ENCODE measurements at regions not wholly inside any gene's neighbourhood (a gene's known extent, or its start where the extent isn't known, plus 50 kb on each side); places are given as distances from the start of the nearest gene placed in this dataset.
"Not testable (repeated sequence)": the region's sequence is repeated elsewhere in the genome, so short reads cannot be mapped to it uniquely, and the experiment has no call there.

GRCh38 chrY:7382988-7383387, 471.4 kb upstream of the AMELY start:
- DNase-seq: no peak

GRCh38 chrY:7377091-7377490, 465.5 kb upstream of the AMELY start:
- Mint-ChIP-seq H3K9me3 (no peaks in the 10 kb centered on the region), H3K27ac (no peak overlapping the region), H3K27me3 (no peaks in the 10 kb centered on the region), H3K36me3 (peaks cover 8% of the 10 kb centered on the region), H3K4me3 (no peak overlapping the region), H3K4me1 (peaks cover 2% of the 10 kb centered on the region)
- no peak for DNase-seq

More at GRCh38 chrY:7382988-7383387, 471.4 kb upstream of the AMELY start:
- peaks cover 33% of the 10 kb centered on the region for H3K36me3 Mint-ChIP-seq
- H3K27ac Mint-ChIP-seq: peak overlapping the region; percentile 40
- H3K4me1 Mint-ChIP-seq: peaks cover 11% of the 10 kb centered on the region
- no peaks in the 10 kb centered on the region for H3K9me3 Mint-ChIP-seq
- no peak overlapping the region for H3K4me3 Mint-ChIP-seq
- no peaks in the 10 kb centered on the region for H3K27me3 Mint-ChIP-seq

DNA sequence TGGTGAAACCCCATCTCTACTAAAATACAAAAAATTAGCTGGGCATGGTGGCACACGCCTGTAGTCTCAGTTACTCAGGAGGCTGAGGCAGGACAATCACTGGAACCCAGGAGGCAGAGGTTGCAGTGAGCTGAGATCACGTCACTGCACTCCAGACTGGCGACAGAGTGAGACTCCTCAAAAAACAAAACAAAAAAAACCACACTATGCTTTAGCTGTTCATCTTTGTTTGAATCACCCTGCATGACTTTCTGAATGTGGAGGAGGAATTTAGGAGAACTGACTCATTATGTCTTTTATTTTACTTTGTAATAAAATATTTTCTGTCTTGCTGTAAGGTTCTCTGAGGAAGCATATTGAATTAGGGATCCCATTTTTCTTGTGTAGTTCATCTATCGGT, 462.9 kb upstream of the AMELY start:
- not testable (repeated sequence) for H3K9me3 Mint-ChIP-seq, H3K4me3 Mint-ChIP-seq, H3K4me1 Mint-ChIP-seq, H3K27ac Mint-ChIP-seq, DNase-seq, H3K36me3 Mint-ChIP-seq, H3K27me3 Mint-ChIP-seq

DNA sequence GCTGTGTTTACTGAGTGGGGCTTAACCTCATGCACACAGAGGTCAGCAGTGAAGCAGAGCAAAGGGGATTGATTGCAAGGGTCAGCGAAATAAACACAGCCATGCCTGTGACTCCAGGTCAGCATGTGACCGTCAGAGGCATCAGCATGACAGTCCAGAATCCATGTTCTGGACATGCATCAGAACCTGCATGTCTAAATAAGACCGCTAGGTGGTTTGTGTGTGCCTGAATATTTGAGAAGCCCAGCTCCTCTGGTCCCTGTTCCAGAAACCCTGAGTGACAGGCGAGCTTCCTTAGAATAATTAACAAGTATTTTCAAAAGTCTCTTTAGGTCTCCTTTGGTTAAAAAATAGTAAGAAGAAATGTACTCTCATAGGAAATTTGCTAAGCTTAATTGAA, 460.4 kb upstream of the AMELY start:
- DNase-seq, H3K27ac Mint-ChIP-seq, H3K9me3 Mint-ChIP-seq, H3K27me3 Mint-ChIP-seq, H3K4me1 Mint-ChIP-seq, H3K4me3 Mint-ChIP-seq, H3K36me3 Mint-ChIP-seq: not testable (repeated sequence)

DNA sequence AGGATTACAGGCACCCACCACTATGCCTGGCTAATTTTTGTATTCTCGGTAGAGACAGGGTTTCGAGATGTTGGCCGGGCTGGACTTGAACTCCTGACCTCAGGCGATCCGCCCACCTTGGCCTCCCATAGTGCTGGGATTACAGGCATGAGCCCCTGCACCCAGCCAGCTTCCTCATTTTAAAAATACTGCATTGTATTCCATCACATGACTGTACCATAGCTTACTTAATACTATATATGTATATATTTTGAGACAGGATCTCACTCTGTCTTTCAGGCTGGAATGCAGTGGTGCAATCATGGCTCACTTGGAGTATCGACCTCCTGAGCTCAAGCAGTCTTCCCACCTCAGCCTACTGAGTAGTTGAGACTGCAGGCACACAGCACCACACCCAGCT, 459.5 kb upstream of the AMELY start:
- not testable (repeated sequence) for H3K4me1 Mint-ChIP-seq, H3K9me3 Mint-ChIP-seq, H3K36me3 Mint-ChIP-seq, H3K4me3 Mint-ChIP-seq, H3K27me3 Mint-ChIP-seq, DNase-seq, H3K27ac Mint-ChIP-seq

- Mint-ChIP-seq H3K27me3 (no peaks in the 10 kb centered on the region), H3K27ac (no peak overlapping the region), H3K4me3 (no peak overlapping the region), H3K36me3 (peaks cover 12% of the 10 kb centered on the region), H3K4me1 (peaks cover 4% of the 10 kb centered on the region), H3K9me3 (no peaks in the 10 kb centered on the region)
- no peak for DNase-seq
These were observed 448.0 kb upstream of the AMELY start for GRCh38 chrY:7359520-7359919.

DNA sequence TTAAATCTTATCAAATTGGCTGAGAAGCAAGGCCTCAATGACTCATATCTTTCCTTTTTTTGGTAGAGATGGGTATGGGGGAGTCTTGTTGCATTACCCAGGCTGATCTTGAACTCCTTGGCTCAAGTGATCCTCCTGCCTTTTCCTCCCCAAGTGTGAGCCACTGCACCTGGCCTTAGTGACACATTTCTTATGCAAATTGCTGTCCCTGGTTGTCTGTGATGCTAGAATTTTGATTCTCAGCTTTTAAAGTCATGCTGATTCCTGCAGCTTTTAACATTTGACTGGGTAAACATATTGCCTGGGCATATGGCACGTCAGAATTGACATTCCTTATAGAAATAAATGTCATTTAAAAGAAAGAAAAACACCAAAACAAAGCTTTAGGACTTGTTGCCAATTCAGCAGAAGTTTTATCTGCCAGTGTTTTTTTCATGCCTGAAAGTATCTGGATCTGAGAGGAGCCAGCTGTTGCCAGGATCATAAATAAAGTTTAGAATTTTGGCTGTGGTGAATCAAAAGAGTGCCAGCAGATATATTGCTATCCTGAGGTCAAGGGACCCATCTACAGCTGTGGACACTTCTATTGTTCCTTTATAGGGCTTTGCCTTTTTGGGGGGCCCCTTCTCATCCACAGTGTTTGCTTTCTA, 446.7 kb upstream of the AMELY start:
- peak overlapping the region; percentile 38 for H3K27ac Mint-ChIP-seq

GRCh38 chrY:7355891-7356290, 444.3 kb upstream of the AMELY start:
- DNase-seq, H3K27me3 Mint-ChIP-seq, H3K27ac Mint-ChIP-seq, H3K4me1 Mint-ChIP-seq, H3K4me3 Mint-ChIP-seq, H3K9me3 Mint-ChIP-seq: not testable (repeated sequence)
- H3K36me3 Mint-ChIP-seq: peaks cover 15% of the 10 kb centered on the region

More for the DNA sequence above, 446.7 kb upstream of the AMELY start:
- Mint-ChIP-seq H3K36me3 (peaks cover 11% of the 10 kb centered on the region), H3K4me1 (peaks cover 4% of the 10 kb centered on the region), H3K9me3 (no peaks in the 10 kb centered on the region), H3K4me3 (no peak overlapping the region), H3K27me3 (no peaks in the 10 kb centered on the region)
- no peak for DNase-seq

DNA sequence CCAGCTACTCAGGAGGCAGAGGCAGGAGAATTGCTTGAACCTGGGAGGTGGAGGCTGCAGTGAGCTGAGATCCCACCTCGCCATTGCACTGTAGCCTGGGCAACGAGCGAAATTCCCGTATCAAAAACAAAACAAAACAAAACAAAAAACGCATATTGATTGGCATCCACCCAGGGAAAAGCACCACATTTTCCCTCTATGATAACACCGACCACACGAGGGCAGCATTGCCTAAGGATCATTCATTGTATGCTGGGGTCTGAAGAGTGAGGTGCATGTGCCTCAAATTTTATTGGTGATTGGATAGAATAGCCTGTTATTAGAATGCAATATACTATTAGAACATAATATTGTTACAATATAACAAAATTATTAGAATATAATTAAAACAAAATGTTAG, 433.1 kb upstream of the AMELY start:
- DNase-seq: no peak
- no peak overlapping the region for H3K27ac Mint-ChIP-seq
- H3K4me1 Mint-ChIP-seq: peaks cover 15% of the 10 kb centered on the region
- H3K9me3 Mint-ChIP-seq: no peaks in the 10 kb centered on the region
- H3K27me3 Mint-ChIP-seq: no peaks in the 10 kb centered on the region
- H3K4me3 Mint-ChIP-seq: no peak overlapping the region
- H3K36me3 Mint-ChIP-seq: peaks cover 13% of the 10 kb centered on the region

DNA sequence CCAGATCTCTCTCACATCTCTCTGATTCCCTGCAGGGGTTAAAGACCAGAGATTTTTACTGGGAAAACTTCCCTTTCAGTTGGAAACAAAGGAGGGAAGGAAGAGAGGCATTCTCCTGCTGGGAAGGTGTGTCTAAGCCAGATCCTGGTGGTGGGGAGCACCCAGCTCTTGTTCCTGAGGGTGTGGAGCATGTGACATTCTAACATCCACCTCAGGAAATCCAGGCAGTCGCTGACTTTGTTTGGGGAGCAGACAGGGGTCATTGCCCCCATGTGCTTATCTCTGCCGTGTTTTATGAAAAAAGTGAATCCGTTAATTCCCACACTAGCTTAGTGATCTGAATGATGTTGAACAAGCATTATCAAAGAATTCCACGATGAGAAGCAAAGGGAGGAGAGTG, 431.7 kb upstream of the AMELY start:
- DNase-seq: no peak
- Mint-ChIP-seq H3K4me3 (peak overlapping the region; percentile 40), H3K36me3 (peaks cover 19% of the 10 kb centered on the region), H3K27ac (peak overlapping the region; percentile 83), H3K9me3 (no peaks in the 10 kb centered on the region), H3K27me3 (no peaks in the 10 kb centered on the region), H3K4me1 (peaks cover 27% of the 10 kb centered on the region)

DNA sequence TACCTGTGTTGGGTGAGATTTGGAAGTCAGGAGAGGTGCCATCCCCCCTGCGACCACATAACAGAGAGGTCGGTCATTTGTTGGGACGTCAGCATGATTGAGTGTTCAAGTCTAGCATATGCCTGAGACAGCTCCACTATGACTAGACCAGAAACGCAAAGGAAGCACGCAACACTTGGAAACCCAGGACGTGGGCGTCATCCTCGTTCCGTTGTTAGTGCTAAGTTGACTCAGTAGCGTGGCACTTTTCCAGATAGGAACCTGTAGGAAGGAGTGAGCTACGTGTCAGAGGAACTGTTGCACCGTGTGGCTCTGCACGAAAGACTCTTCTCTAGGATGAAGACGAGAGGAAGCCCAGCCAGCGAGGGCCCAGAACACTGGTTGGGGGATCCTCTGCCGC, 431.2 kb upstream of the AMELY start:
- H3K27me3 Mint-ChIP-seq, H3K4me3 Mint-ChIP-seq, DNase-seq, H3K9me3 Mint-ChIP-seq: not testable (repeated sequence)
- peaks cover 24% of the 10 kb centered on the region for H3K36me3 Mint-ChIP-seq
- H3K4me1 Mint-ChIP-seq: peaks cover 30% of the 10 kb centered on the region
- peak overlapping the region; percentile 83 for H3K27ac Mint-ChIP-seq

- H3K36me3 Mint-ChIP-seq: peaks cover 42% of the 10 kb centered on the region
- peak overlapping the region; percentile 84 for H3K27ac Mint-ChIP-seq
- DNase-seq: no peak
- H3K4me3 Mint-ChIP-seq: peak overlapping the region; percentile 32
- no peaks in the 10 kb centered on the region for H3K9me3 Mint-ChIP-seq
- H3K27me3 Mint-ChIP-seq: no peaks in the 10 kb centered on the region
- H3K4me1 Mint-ChIP-seq: peaks cover 51% of the 10 kb centered on the region
These were observed 428.0 kb upstream of the AMELY start for GRCh38 chrY:7339391-7340087.

DNA sequence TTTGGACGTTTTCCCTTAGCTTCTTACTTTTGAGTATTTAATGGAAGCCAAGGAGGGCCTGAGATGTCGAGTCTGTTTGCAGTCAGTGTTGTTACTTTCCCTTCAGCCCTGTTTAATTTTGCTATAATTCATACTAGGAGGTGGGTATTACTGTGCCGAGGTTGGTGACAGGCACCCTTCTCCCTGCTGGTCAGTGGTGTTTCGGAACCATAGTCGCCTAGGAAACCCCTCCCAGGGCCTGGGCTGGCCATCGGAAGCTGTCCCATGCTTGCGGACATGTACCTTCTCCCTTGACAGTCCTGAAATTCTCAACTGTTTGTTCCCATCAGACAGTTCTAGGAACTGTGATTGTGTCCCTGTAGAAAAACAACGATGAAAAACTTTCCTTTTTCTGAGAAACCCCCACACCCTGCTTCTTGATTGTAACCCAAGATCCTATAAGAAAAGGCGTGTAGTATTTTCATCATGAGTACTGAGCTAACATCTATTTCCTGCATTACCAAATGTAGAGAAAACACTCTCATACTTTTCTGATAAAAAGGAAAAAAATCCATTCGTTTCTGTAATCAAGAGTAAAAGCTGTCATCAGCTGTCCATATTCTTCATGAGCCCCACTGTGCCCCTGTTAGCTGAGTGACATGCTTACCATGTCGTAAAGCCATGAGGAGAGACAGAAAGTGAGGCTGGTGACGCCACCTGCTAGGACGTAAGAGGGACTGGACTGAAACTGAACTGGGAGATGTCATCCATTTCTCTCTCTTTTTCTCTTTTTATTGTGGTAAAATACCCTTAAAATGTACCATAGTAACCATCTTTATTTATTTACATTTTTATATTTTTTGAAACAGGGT, 424.7 kb upstream of the AMELY start:
- no peaks in the 10 kb centered on the region for H3K27me3 Mint-ChIP-seq
- no peaks in the 10 kb centered on the region for H3K9me3 Mint-ChIP-seq
- H3K4me3 Mint-ChIP-seq: peak overlapping the region; percentile 50
- H3K36me3 Mint-ChIP-seq: peaks cover 46% of the 10 kb centered on the region
- H3K4me1 Mint-ChIP-seq: peaks cover 53% of the 10 kb centered on the region
- H3K27ac Mint-ChIP-seq: peak overlapping the region; percentile 86
- no peak for DNase-seq

- H3K36me3 Mint-ChIP-seq: peaks cover 51% of the 10 kb centered on the region
- peaks cover 48% of the 10 kb centered on the region for H3K4me1 Mint-ChIP-seq
- no peaks in the 10 kb centered on the region for H3K9me3 Mint-ChIP-seq
- DNase-seq: no peak
- H3K27me3 Mint-ChIP-seq: no peaks in the 10 kb centered on the region
- peak overlapping the region; percentile 82 for H3K27ac Mint-ChIP-seq
- peak overlapping the region; percentile 18 for H3K4me3 Mint-ChIP-seq
These were observed 422.9 kb upstream of the AMELY start for GRCh38 chrY:7334449-7334848.
